ENCODE measurements at regions not wholly inside any gene's neighbourhood (a gene's known extent, or its start where the extent isn't known, plus 50 kb on each side); places are given as distances from the start of the nearest gene placed in this dataset.

- DNase-seq = no peak
Measured at GRCh38 chr15:69828181-69828828, 269.4 kb downstream of the TLE3 start.

- no peak for DNase-seq
Measured at GRCh38 chr15:69829974-69830373, 267.7 kb downstream of the TLE3 start.

GRCh38 chr15:69830430-69830829 is 267.3 kb downstream of the TLE3 start:
- no peak for DNase-seq

- DNase-seq = no peak
Measured at GRCh38 chr15:69830876-69831275, 266.8 kb downstream of the TLE3 start.

DNA sequence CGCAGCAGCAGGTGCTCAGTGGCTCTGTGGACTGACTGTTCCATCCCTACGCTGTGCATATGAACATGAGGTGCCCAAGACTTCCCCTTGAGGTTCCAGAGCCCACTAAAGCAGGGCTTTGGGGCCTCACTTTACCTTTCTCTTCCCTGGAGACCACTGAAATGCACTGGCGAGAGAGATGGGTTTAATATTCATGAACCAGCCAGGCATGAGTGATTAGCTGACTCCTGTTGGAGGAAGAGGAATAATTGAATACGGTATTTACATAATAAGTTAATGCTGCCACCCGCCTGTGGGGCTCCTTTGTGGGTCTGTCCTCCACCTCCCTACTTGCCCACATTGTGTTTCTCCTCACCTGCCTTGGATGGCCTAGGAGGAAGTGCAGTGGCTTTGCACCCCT is 263.4 kb downstream of the TLE3 start:
- DNase-seq = no peak

GRCh38 chr15:69834761-69835160 is 263.0 kb downstream of the TLE3 start:
- DNase-seq = no peak

GRCh38 chr15:69836048-69836447 is 261.7 kb downstream of the TLE3 start:
- no peak for DNase-seq

GRCh38 chr15:69836526-69837230 is 261.0 kb downstream of the TLE3 start:
- no peak for DNase-seq

DNA sequence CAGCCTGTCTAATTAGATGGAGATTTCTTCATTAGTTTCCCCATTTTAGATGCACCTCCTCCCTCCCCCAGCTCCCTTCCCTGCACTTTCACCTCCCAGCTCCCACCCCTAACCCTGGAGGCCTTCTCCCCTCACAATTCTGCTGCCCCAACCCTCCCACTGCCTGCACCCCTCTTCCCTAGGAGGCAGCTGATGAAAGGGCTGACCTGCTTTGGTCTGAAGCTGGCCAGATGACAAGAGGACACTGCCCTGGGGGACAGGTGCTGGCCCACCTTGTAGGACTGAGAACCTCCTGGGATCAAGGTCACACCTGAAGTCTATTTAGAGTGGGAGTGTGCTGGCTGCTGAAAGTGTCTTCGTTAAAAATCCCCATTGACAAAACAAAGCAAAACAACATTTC is 259.4 kb downstream of the TLE3 start:
- no peak for DNase-seq

DNA sequence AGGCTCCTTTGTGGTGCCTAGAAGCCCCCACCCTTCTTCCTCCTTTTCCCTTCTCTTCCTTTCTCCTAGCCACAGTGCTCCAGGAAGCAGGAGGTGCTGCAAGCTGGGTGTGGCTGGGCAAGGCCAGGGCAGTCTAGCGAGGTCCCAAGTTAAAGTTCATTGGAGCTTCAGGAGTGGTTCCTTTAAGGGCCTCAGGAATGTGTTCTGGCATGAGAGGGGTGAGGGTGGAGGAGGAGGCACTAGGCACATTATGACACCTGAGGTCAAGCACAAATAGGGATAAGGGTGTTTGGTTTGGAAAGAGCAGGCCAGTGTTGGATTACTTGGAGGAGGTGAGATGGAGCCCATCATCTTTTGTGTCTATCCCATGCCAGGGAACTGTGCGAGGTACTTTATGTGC is 258.7 kb downstream of the TLE3 start:
- no peak for DNase-seq

DNA sequence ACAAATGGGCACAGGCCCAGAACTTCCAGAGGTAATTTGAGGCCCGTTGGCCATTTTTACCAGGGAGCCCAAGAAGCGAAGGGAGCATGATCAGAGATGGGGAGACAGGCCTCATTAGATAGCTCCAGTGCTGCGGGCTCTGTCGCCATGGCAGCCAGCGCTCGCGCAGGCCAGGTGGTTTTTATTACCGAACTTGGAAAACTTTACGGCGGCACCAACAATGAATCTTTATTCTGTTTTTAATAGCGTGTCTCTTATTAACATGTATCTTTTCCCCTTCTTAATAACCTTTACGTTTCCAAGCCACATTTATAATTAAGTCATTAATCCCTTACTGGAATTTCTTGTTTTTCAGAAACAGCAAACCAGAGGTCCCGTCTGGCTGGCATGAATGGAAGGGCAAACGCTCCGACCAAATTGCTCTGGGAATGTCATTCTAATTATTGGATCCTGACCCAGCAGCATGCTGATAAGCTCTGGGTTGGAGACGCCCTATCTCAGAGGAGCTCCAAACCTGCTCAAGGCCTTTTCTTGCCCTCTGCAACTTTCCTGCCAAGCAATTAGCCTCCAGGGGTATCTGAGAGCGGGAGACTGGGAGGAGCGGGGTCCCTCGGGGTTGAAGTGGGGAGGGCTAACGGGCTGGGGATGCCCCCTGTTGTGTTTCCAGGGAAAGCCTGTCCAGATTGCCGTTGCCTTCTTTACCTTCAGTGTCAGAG is 256.4 kb downstream of the TLE3 start:
- DNase-seq = no peak

DNA sequence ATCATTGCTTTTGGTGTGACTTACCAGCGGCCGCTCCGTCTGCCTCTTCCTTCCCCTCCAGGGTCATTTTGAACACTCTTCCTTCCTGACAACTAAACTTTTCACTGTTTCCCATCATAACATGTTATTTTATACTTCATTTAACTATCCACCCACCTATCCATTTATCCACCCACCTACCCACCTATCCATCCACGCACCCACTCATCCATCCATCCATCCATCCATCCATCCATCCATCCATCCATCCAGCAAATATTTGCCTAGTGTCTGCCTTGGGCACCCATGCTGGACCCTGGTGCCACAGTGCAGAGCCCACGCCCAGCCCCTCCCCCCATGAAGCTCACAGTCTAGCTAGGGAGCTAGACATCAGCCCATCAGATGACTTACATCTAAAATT is 254.9 kb downstream of the TLE3 start:
- no peak for DNase-seq

DNA sequence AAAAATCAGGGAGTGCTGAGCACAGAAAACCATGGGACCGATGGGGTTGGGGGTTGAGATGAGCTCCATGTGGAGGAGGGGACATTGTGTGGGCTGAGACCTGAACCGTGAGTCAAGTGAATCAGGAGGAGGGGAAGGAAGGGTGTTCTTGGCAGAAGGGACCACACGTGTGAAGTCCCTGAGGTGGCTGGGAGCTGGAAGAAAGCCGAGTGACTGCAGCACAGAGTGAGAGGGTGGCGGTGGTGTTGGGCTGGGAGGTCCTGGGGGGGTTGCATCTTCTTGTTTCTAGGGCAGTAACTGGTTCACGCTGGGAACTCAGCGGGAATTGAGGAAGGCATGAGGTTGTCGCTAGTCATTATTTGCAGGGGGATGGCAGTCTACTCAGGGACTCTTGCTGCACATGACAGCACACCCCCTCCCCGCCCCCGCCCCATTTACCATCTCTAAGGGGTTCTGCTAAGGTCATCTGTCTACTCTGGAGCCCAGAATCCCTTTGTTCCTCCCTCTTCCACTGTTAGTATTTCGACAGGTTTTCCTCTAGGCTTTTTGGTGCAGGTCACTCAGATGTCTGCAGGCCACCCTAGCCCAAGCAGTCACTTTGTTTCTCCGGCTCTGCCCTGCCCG is 254.3 kb downstream of the TLE3 start:
- DNase-seq = no peak

DNA sequence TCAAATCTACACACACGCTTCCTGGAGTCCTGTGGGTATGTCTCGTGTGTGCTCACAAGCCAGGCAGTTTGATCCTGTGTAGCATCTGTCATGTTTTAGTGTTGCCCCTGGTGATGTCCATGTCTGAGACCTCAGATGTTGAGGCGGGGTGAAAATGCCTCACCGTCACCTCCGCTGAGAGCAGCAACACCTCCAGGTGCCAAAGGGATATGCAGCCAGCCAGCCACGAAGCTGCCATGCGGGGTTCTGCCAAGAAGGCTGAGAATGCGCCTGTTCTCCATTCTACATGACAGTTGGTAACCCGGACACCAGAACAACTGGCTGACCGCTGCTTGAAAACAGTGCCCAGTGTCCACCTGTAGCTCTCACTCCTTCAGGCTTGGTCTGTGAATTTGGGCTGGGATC is 253.8 kb downstream of the TLE3 start:
- no peak for DNase-seq

DNA sequence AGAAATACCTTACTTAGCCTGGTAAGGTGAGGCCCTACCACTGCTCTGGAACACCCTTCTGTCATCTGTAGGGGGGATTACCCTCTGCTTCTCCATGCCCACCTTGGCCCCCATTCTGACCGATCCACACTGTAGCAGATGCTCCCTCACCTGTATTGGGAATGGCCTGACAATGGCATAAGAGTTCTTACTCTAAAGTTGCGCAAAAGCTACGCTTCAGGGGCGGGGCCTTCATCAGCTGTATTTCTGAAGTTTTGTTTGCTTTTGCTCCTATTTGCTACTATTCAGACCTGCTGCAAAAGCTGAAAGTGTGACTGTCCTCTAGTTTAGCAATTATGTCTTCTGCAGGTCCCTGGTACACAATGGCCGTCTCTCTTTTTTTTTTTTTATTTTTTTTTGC is 252.6 kb downstream of the TLE3 start:
- no peak for DNase-seq

GRCh38 chr15:69847625-69848024 is 250.1 kb downstream of the TLE3 start:
- DNase-seq = no peak

DNA sequence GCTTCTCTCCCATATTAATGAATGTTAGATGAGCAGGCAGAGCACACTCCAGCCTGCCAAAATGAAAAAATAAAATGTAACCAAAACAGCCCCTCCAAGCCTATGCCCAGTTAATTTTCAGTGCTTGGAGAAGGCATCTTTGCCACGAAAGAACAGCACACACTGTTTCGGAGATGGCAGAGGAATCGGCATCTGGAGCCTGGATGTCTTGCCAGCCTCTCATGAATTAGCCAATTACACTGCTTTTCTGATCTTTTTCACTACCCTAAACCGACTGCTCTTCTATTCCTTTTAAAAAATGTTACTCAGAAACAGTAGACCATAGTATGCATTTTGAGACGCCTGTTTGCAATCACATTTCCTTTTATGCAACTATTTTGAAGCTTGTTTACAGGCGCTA is 249.6 kb downstream of the TLE3 start:
- DNase-seq = no peak

- no peak for DNase-seq
Measured at GRCh38 chr15:69848551-69849231, 249.0 kb downstream of the TLE3 start.

DNA sequence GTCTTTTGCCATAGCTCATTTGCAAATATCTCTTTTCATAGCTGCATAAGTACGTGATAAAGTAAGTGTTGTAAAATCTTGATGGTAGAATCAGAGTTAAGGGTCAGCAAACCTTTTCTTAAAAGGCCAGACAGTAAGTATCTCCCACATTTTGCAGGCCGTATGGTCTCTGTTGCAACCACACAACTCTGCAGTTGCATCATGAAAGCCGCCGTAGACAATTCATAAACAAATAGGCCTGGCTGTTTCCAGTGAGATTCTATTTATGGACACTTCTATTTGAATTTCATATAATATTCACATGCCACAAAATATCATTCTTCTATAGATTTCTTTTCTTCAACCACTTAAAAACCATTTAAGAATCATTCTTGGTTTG is 248.5 kb downstream of the TLE3 start:
- no peak for DNase-seq

DNA sequence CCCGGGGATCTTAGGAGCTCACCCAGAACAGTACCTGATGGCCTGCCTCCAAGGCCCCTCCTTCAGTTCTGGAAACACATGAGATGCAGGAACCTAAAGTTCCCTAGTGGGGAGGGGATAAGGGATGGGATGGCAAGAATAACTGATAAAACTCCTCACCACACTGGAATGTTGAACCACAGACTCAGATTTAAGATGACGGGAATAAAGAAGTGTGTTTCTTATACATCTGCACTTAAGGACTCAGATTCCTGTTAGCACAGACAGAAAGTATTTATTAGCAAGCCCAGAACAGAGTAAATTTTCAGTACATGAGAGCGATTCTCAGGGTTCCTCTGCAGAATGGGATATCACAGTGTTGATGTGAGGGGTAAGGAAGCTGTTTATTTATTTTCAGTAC is 245.2 kb downstream of the TLE3 start:
- DNase-seq = peak; percentile 24

DNA sequence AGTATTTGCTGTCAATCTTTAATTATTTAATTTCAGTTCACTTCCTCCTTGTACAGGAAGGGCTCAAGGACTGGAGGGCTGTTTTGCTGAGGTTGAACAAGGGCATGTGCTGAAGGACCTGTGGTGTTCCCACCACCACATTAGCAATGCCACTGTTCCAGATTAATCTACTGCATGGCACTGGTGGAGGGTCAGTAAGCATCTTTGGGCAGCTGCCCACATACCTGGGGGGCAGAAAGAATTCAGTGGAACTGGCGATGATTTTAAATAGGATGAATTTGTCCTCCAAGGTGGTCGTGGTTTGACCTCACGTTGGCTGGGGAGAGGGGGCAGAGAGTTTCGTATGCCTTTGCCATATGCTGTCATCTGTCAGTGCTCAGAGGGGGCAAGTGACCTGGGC is 244.8 kb downstream of the TLE3 start:
- DNase-seq = no peak

DNA sequence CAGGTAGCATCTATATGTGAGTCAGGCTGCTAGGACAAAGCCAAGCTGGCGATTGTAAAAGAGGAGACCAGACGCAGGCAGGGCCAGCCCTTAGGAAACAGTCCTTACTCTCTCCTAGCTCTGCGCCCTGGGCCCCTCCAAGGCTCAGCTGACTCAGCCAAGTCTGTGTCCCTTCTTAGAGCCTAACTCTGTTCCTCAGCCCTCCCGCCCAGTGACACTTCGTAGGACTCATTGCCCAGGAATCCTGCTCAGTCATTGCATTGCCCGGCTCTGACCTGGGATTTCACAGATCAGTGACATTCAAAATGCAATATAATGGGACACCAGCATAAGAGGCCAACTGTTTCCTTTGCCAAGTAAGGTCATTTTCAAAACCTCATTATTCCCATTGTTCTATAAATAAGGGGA is 244.2 kb downstream of the TLE3 start:
- DNase-seq = peak; percentile 84

- no peak for DNase-seq
Measured at GRCh38 chr15:69854001-69854400, 243.7 kb downstream of the TLE3 start.

Data from amniotic stem cell (primary cell).